OCI-LY3 (cell line): ENCODE measurements at regions not wholly inside any gene's neighbourhood (a gene's known extent, or its start where the extent isn't known, plus 50 kb on each side); places are given as distances from the start of the nearest gene placed in this dataset.
A peak's percentile ranks its signal among the peaks of the same experiment; 100 is the strongest.

ENCODE experiments used
- H2AFZ ChIP-seq: fragments of 200-600, 300-600 bp; shearing (Covaris generic); 2 replicates; pipeline ENCODE4 v1.6.0; 2014; ENCODE audit warnings: antibody characterized with exemption, low read depth, low read length
- H3K27ac ChIP-seq: fragments of 200-600, 300-600 bp; sonication (generic); 2 replicates; pipeline ENCODE4 v1.5.1; 2014; ENCODE audit warnings: mild to moderate bottlenecking, low read length, moderate library complexity, mixed read lengths
- H3K27me3 ChIP-seq: fragments of 200-600, 300-600 bp; sonication (generic); 2 replicates; pipeline ENCODE4 v1.6.1; 2014; ENCODE audit warnings: low read depth, low read length, mixed read lengths
- H3K36me3 ChIP-seq: fragments of 200-600, 300-600 bp; sonication (generic); replicated peaks from 2 replicates; pipeline ENCODE3; 2014; ENCODE audit warnings: low read depth, low read length, mixed read lengths
- H3K4me1 ChIP-seq: fragments of 300-600, 200-600 bp; sonication (generic); 2 replicates; pipeline ENCODE4 v1.6.1; 2014; ENCODE audit warnings: low read length, mixed read lengths
- H3K4me2 ChIP-seq: fragments of 200-600, 300-600 bp; sonication (generic); 2 replicates; pipeline ENCODE4 v1.6.1; 2014; ENCODE audit warnings: low read length, mixed read lengths
- H3K4me3 ChIP-seq: fragments of 300-600, 200-600 bp; sonication (generic); 2 replicates; pipeline ENCODE4 v1.5.1; 2014; ENCODE audit warnings: antibody characterized with exemption, mild to moderate bottlenecking, low read length, moderate library complexity
- H3K79me2 ChIP-seq: fragments of 300-600, 200-600 bp; shearing (Covaris generic); 2 replicates; pipeline ENCODE4 v1.6.1; 2014; ENCODE audit warnings: mild to moderate bottlenecking, low read length, mixed read lengths
- H3K9ac ChIP-seq: fragments of 300-600, 200-600 bp; shearing (Covaris generic); 2 replicates; pipeline ENCODE4 v1.6.0; 2014; ENCODE audit warnings: mild to moderate bottlenecking, low read length, moderate library complexity
- H3K9me3 ChIP-seq: fragments of 200-600, 300-600 bp; shearing (Covaris generic); 2 replicates; pipeline ENCODE4 v1.6.1; 2014; ENCODE audit warnings: low read length, mixed read lengths; ENCODE audit not compliant: insufficient read depth
- H4K20me1 ChIP-seq: fragments of 200-600, 300-600 bp; sonication (generic); 2 replicates; pipeline ENCODE4 v1.6.1; 2016; ENCODE audit warnings: low read length, mixed read lengths; ENCODE audit not compliant: insufficient read depth
- CTCF ChIP-seq: fragments of 200-600, 300-600 bp; sonication (generic); IDR thresholded peaks from 2 replicates; pipeline ENCODE4 v1.5.1; 2014; ENCODE audit warnings: antibody characterized with exemption, low read length, low read depth
- EZH2phosphoT487 ChIP-seq: fragments of 200-600 bp; shearing (Covaris generic); IDR thresholded peaks from 2 replicates; pipeline ENCODE4 v1.6.1; 2018; ENCODE audit warnings: antibody characterized with exemption, mixed run types, low read depth

GRCh38 chr6:137799950-137800568, 67.0 kb upstream of the TNFAIP3 start:
- peaks cover 47% of the 10 kb centered on the region for H3K4me1 ChIP-seq
- H4K20me1 ChIP-seq, result no peaks in the 10 kb centered on the region
- H3K9me3 ChIP-seq, result no peaks in the 10 kb centered on the region
- peak overlapping the region; percentile 61 for H2AFZ ChIP-seq
- no peaks in the 10 kb centered on the region for H3K27me3 ChIP-seq
- H3K79me2 ChIP-seq, result 0 out of 2 replicates have a peak, but pooled peaks cover 3% of the 10 kb centered on the region
- H3K27ac ChIP-seq, result peak overlapping the region; percentile 27
- H3K4me3 ChIP-seq, result no peak overlapping the region
- no peaks in the 10 kb centered on the region for H3K36me3 ChIP-seq
- H3K9ac ChIP-seq, result peak overlapping the region; percentile 7; the same call in 1 of the 2 replicates
- peak; percentile 70 for TF ChIP-seq CTCF
- no peak for TF ChIP-seq EZH2phosphoT487
- H3K4me2 ChIP-seq, result peak overlapping the region; percentile 51

DNA sequence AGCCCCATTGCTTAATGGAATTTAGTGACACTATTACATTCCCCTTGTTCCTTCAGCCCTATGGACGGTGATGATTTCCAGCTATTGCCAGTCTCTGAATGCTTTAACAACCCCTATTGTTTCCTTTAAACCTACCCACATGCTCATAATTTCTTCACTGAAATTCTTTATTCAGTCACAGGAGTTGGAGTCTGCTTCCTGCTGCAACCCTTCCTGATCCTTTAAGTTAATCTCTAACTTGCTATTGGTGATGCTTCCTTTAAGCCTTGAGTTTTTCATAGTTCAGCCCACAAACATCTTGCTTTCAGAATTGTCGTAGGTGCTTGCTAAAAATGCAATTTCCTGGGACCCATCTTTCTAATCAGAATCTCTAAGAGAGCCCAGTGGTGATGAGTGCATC, 66.3 kb upstream of the TNFAIP3 start:
- H3K4me1 ChIP-seq, result peaks cover 47% of the 10 kb centered on the region
- no peak overlapping the region for H3K4me3 ChIP-seq
- TF ChIP-seq EZH2phosphoT487 (no peak), CTCF (no peak)
- no peaks in the 10 kb centered on the region for H3K27me3 ChIP-seq
- no peak overlapping the region for H3K27ac ChIP-seq
- no peaks in the 10 kb centered on the region for H3K36me3 ChIP-seq
- H3K79me2 ChIP-seq, result 0 out of 2 replicates have a peak, but pooled peaks cover 3% of the 10 kb centered on the region
- H3K9me3 ChIP-seq, result no peaks in the 10 kb centered on the region
- peak overlapping the region; percentile 51 for H3K4me2 ChIP-seq
- H3K9ac ChIP-seq, result no peak overlapping the region
- no peaks in the 10 kb centered on the region for H4K20me1 ChIP-seq
- H2AFZ ChIP-seq, result peak overlapping the region; percentile 74; the same call in 1 of the 2 replicates

DNA sequence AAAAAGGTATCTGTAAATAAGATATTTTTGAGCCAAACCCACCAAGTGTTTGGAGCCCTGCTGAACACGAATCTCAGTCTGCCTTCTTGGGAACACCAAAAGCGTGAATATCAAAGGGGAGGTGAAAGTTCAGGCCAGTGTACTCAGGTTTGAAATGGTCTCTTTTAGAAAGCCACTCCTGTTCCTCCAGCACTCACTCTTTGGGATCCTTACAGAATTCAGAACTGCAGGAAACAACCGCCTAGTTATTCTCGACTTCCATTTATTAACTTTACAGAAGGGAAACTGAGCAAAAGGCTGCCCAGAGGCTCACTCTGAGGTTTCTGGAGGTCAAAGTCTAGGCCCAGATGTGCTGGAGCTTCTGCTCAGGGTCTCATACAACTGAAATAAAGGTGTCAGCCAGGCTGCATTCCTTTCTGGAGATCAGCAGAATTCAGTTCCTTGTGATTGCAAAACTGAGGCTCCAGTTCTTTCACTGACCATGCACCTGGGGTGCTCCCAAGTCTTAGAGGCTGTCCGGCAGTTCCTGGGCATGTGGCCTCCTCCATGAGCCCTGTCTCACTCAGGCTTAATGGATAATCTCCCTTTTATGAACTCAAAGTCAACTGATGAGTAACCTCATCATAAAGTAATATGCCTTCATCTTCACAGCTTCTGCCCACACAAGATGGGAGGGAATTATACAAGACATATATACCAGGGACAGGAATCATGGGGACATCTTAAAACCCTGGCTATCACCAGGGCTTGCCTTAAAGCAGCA, 65.5 kb upstream of the TNFAIP3 start:
- no peaks in the 10 kb centered on the region for H3K36me3 ChIP-seq
- H3K27me3 ChIP-seq, result no peaks in the 10 kb centered on the region
- TF ChIP-seq EZH2phosphoT487 (no peak), CTCF (no peak)
- H3K4me2 ChIP-seq, result no peak overlapping the region
- H3K79me2 ChIP-seq, result 0 out of 2 replicates have a peak, but pooled peaks cover 3% of the 10 kb centered on the region
- peaks cover 47% of the 10 kb centered on the region for H3K4me1 ChIP-seq
- peak overlapping the region; percentile 74; the same call in 1 of the 2 replicates for H2AFZ ChIP-seq
- H4K20me1 ChIP-seq, result no peaks in the 10 kb centered on the region
- H3K27ac ChIP-seq, result no peak overlapping the region
- no peak overlapping the region for H3K4me3 ChIP-seq
- no peak overlapping the region for H3K9ac ChIP-seq
- H3K9me3 ChIP-seq, result no peaks in the 10 kb centered on the region
